ENCODE measurements at regions not wholly inside any gene's neighbourhood (a gene's known extent, or its start where the extent isn't known, plus 50 kb on each side); places are given as distances from the start of the nearest gene placed in this dataset.

DNA sequence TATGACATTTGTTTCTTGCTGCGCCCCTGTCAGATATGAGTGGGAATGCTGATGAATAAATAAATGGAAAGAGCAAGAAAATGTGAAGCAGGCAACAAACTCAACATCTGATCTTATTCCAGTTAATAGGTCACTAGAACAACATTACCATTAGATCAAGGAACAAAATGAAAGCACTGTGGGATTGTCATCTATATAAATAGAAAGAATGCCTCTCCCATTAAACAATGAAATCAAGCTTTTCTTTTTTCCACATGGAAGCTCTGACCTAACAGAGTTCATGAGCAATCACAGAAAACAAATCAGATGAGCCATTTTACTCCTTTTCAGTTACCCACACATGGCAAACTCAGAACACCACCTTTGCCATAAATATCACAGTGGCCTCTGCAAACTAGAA is 354.8 kb downstream of the SUCLA2 start:
- no peak overlapping the region for H3K27ac ChIP-seq (ENCODE audit: low read length)
- no peaks in the 10 kb centered on the region for H3K4me1 ChIP-seq (ENCODE audit: control insufficient read depth, insufficient read depth, low read length)
- no peaks in the 10 kb centered on the region for H3K27me3 ChIP-seq (ENCODE audit: control insufficient read depth, insufficient read depth, low read length)
- DNase-seq, result peak; percentile 16
- no peak overlapping the region for H3K4me3 ChIP-seq (ENCODE audit: low read length)
- no CpG with 5 or more reads among the region's 1 CpG for WGBS (ENCODE audit: insufficient coverage)
- H3K9me3 ChIP-seq (replicated peaks; ENCODE audit: control insufficient read depth, low read depth, low read length), result no peaks in the 10 kb centered on the region
- H3K36me3 ChIP-seq (ENCODE audit: control insufficient read depth, insufficient read depth, low read length), result no peaks in the 10 kb centered on the region

DNA sequence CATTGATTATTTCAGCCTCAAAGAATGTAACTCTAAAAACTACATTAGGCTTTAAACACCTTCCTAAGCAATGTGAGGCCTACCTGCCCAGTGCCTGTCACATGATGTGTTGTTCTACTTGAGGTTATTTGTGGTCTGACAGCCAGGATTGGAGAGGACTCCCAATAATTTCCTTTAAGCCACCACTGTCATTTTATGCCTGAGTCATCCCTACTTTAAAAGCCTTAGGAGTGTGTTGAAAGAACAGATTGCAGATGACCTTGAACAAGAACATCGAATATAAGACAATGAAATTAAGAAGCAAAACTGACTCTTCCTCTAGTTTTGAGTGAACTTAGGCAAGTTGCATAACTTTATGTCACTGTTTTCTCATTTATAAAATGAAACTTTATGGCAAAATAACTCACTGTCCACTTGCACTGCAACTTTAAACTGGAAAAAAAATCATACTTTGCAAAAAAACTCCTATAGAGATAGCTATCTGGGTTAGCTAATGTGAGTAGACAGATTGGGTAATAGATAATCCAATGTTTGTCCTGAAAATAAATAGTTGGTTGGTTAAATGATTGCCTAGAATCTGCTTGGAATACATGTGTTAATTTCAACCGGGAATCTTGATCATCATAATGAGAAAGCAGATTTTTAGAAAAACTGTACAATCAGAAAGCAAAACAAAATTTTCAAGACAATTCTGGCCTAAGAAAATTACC is 361.2 kb downstream of the SUCLA2 start:
- no CpG with 5 or more reads among the region's 2 CpGs for WGBS (ENCODE audit: insufficient coverage)
- DNase-seq, result no peak
- no peaks in the 10 kb centered on the region for H3K4me1 ChIP-seq (ENCODE audit: control insufficient read depth, insufficient read depth, low read length)
- no peaks in the 10 kb centered on the region for H3K9me3 ChIP-seq (replicated peaks; ENCODE audit: control insufficient read depth, low read depth, low read length)
- H3K27ac ChIP-seq (ENCODE audit: low read length), result no peak overlapping the region
- H3K4me3 ChIP-seq (ENCODE audit: low read length), result no peak overlapping the region
- H3K27me3 ChIP-seq (ENCODE audit: control insufficient read depth, insufficient read depth, low read length), result no peaks in the 10 kb centered on the region
- H3K36me3 ChIP-seq (ENCODE audit: control insufficient read depth, insufficient read depth, low read length), result no peaks in the 10 kb centered on the region

DNA sequence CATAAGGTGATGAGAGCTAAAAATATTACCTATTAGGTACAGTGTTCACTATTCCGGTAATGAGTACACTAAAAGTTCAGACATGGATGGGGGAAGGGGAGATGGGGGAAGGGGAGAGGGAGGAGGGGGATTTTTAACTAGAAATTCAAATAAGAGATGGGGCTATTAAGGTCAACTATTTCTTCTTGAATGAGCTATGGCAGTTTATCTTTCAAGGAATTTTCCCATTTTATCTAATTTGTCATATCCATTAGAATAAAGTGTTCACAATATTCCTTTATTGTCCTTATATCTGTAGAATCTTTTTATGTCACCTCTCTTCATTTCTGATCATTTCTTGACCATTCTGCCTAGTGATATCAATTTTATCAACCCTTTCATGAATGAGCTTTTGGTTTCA is 362.4 kb downstream of the SUCLA2 start:
- Histone ChIP-seq H3K36me3 (ENCODE audit: control insufficient read depth, insufficient read depth, low read length) (no peaks in the 10 kb centered on the region), H3K27me3 (ENCODE audit: control insufficient read depth, insufficient read depth, low read length) (no peaks in the 10 kb centered on the region), H3K4me1 (ENCODE audit: control insufficient read depth, insufficient read depth, low read length) (no peaks in the 10 kb centered on the region), H3K9me3 (replicated peaks; ENCODE audit: control insufficient read depth, low read depth, low read length) (no peaks in the 10 kb centered on the region), H3K4me3 (ENCODE audit: low read length) (no peak overlapping the region), H3K27ac (ENCODE audit: low read length) (no peak overlapping the region)
- DNase-seq, result no peak
- WGBS (ENCODE audit: insufficient coverage), result no CpG with 5 or more reads among the region's 1 CpG

DNA sequence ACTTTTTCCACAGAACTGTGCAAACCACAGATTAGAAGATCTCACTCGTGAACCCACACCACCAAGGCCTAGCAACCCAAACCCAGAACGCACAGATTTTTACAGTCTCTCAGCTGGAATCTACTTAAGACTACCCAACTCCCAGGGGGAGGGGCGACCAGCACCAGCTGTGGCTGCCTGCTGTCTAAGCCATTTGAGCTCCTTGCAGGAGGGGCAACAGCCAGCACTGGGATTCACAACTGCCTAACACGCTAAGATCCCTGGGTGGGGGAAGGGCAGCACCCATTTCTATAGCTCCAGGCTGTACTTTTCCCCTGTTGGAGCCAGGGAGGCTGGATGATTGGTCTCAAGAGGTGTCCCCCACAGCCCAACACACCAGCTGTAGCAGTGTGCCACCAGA is 368.8 kb downstream of the SUCLA2 start:
- Histone ChIP-seq H3K4me1 (ENCODE audit: control insufficient read depth, insufficient read depth, low read length) (no peaks in the 10 kb centered on the region), H3K27me3 (ENCODE audit: control insufficient read depth, insufficient read depth, low read length) (no peaks in the 10 kb centered on the region), H3K9me3 (replicated peaks; ENCODE audit: control insufficient read depth, low read depth, low read length) (peaks cover 2% of the 10 kb centered on the region), H3K36me3 (ENCODE audit: control insufficient read depth, insufficient read depth, low read length) (no peaks in the 10 kb centered on the region), H3K4me3 (ENCODE audit: low read length) (no peak overlapping the region), H3K27ac (ENCODE audit: low read length) (no peak overlapping the region)
- 23% methylated on average over 3 of the region's 4 CpGs for WGBS (ENCODE audit: insufficient coverage)
- no peak for DNase-seq

DNA sequence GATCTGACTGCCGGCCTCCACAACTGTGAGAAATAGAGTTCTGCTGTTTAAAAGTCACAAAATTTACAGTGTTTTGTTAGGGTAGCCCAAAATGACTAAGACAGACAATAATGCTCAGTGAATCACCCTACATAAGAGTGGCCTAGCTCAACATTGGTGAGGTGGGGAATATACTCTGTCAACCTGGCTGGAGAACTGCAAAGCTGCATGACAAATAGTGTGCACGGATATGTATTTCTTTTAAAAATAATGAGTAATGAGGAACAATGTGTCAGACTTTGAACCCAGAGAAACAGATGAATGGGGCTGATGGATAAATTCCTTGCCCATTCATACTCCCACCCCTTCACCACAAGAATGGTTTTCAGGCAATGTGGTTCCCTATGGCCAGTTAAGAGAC is 372.4 kb downstream of the SUCLA2 start:
- Histone ChIP-seq H3K4me1 (ENCODE audit: control insufficient read depth, insufficient read depth, low read length) (no peaks in the 10 kb centered on the region), H3K36me3 (ENCODE audit: control insufficient read depth, insufficient read depth, low read length) (no peaks in the 10 kb centered on the region), H3K4me3 (ENCODE audit: low read length) (no peak overlapping the region), H3K27ac (ENCODE audit: low read length) (no peak overlapping the region), H3K27me3 (ENCODE audit: control insufficient read depth, insufficient read depth, low read length) (no peaks in the 10 kb centered on the region), H3K9me3 (replicated peaks; ENCODE audit: control insufficient read depth, low read depth, low read length) (peaks cover 2% of the 10 kb centered on the region)
- DNase-seq, result no peak
- 100% methylated on average over 1 of the region's 2 CpGs for WGBS (ENCODE audit: insufficient coverage)

DNA sequence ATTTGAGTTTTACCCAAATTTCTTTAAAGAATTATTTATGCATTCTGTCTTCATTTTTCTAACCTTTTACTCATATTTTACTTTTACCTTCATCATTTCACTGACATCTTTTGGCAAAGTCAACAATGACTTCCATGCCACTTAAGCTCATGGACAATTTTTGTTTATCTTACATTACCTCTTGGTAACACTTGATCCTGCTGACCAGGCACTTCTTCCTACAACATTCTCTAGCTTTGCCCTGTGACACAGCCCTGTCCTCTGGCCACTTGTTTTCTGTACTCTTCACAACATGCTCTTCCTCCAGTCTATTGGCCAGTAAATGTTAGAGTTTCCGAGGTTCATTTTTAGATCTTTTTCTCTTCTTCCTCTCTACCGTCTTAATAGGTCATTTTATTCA is 377.2 kb downstream of the SUCLA2 start:
- H3K27me3 ChIP-seq (ENCODE audit: control insufficient read depth, insufficient read depth, low read length), result no peaks in the 10 kb centered on the region
- H3K36me3 ChIP-seq (ENCODE audit: control insufficient read depth, insufficient read depth, low read length), result no peaks in the 10 kb centered on the region
- DNase-seq, result no peak
- no peaks in the 10 kb centered on the region for H3K9me3 ChIP-seq (replicated peaks; ENCODE audit: control insufficient read depth, low read depth, low read length)
- H3K4me1 ChIP-seq (ENCODE audit: control insufficient read depth, insufficient read depth, low read length), result no peaks in the 10 kb centered on the region
- WGBS (ENCODE audit: insufficient coverage), result 80% methylated on average over 1 of the region's 2 CpGs
- H3K27ac ChIP-seq (ENCODE audit: low read length), result no peak overlapping the region
- H3K4me3 ChIP-seq (ENCODE audit: low read length), result no peak overlapping the region

DNA sequence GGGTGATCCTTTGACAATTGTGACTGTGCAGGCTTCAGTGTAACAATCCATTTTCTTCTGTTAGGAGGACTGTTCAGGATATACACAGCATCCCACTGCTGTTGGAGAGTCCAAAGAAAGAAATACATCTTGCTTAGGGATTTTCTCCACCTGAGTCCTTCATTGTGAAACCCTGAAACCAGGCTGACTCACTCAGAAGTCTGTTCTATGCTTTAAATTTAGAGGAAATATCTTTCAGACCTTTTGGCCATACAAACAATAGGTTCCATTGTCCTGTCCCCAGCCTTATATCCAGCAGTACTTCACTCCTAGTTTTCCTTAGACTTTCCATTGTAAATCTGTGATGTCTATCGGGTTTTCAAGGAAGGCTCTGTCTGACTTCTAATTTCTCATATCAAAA is 379.1 kb downstream of the SUCLA2 start:
- Histone ChIP-seq H3K4me1 (ENCODE audit: control insufficient read depth, insufficient read depth, low read length) (no peaks in the 10 kb centered on the region), H3K27me3 (ENCODE audit: control insufficient read depth, insufficient read depth, low read length) (no peaks in the 10 kb centered on the region), H3K9me3 (replicated peaks; ENCODE audit: control insufficient read depth, low read depth, low read length) (no peaks in the 10 kb centered on the region), H3K36me3 (ENCODE audit: control insufficient read depth, insufficient read depth, low read length) (no peaks in the 10 kb centered on the region), H3K4me3 (ENCODE audit: low read length) (no peak overlapping the region), H3K27ac (ENCODE audit: low read length) (no peak overlapping the region)
- WGBS (ENCODE audit: insufficient coverage), result no CpG with 5 or more reads among the region's 1 CpG
- DNase-seq, result no peak

DNA sequence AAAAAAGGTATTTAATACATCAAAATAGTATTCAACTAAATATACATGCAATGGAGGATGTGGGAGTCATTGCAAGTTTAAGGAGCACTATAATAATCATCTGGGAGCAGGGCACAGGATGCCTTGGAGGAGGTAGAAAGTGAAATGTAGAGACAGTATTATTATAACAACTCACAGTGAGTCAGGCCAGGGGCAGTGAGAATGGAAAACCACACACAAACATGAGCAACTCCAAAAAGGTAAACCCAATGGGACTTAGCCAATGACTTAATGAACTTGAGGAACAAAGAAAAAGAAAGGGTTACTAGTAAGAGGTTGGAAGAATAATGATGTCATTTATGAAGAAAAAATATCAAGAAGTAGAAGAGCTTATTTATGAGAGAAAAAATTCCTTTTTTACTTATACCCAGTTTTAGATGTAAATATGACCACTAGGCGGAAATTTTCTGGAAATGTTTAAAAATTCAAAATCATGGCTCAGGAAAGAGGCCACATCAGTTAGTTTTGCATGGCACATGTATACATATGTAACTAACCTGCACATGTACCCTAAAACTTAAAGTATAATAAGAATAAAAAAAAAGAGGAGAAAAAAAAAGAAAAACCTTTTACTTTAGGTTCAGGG is 389.3 kb downstream of the SUCLA2 start:
- no peaks in the 10 kb centered on the region for H3K36me3 ChIP-seq (ENCODE audit: control insufficient read depth, insufficient read depth, low read length)
- no peak overlapping the region for H3K4me3 ChIP-seq (ENCODE audit: low read length)
- no peak overlapping the region for H3K27ac ChIP-seq (ENCODE audit: low read length)
- H3K27me3 ChIP-seq (ENCODE audit: control insufficient read depth, insufficient read depth, low read length), result no peaks in the 10 kb centered on the region
- H3K9me3 ChIP-seq (replicated peaks; ENCODE audit: control insufficient read depth, low read depth, low read length), result no peaks in the 10 kb centered on the region
- WGBS (ENCODE audit: insufficient coverage), result no CpG with 5 or more reads among the region's 1 CpG
- DNase-seq, result no peak
- H3K4me1 ChIP-seq (ENCODE audit: control insufficient read depth, insufficient read depth, low read length), result no peaks in the 10 kb centered on the region

DNA sequence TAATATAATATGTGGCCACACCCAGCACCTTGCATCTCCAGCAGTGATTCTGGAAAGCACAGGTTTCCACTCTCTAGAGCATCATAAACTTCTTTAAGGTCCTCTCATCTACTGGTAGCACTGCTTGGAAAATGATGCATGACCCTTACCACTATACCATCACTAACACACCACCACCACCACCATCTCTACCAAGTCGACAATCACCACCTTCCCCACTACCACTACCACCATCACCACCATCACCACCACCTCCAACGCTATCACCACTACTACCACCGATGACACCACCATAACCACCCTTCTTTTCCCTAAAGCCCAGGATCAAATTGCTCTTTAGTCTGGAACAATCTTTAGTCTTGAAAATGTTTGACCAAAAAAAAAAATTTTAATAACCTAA is 390.4 kb downstream of the SUCLA2 start:
- DNase-seq, result no peak
- Histone ChIP-seq H3K9me3 (replicated peaks; ENCODE audit: control insufficient read depth, low read depth, low read length) (no peaks in the 10 kb centered on the region), H3K36me3 (ENCODE audit: control insufficient read depth, insufficient read depth, low read length) (no peaks in the 10 kb centered on the region), H3K4me3 (ENCODE audit: low read length) (no peak overlapping the region), H3K4me1 (ENCODE audit: control insufficient read depth, insufficient read depth, low read length) (no peaks in the 10 kb centered on the region), H3K27me3 (ENCODE audit: control insufficient read depth, insufficient read depth, low read length) (no peaks in the 10 kb centered on the region), H3K27ac (ENCODE audit: low read length) (no peak overlapping the region)
- 85% methylated on average over 3 of the region's 3 CpGs for WGBS (ENCODE audit: insufficient coverage)

DNA sequence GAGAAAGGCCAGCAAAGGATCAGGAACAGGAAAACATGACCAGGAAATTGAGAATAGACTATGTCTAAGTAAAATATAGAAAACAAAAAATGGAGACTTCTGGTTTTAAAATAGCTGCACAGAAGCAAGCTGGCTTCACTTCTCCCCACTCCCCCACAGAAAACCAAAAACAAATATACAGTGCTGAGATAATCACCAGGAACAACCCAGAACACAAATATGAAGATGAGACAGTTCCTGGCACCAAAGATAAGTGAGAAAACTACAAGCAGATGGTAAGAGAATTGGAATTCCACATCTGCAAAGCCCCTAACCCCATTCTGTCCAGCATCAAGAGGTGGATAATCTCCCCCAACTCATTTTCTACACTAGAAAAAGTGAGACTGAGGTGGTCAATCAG is 397.7 kb downstream of the SUCLA2 start:
- DNase-seq, result no peak
- Histone ChIP-seq H3K4me3 (ENCODE audit: low read length) (no peak overlapping the region), H3K4me1 (ENCODE audit: control insufficient read depth, insufficient read depth, low read length) (no peaks in the 10 kb centered on the region), H3K27ac (ENCODE audit: low read length) (no peak overlapping the region), H3K27me3 (ENCODE audit: control insufficient read depth, insufficient read depth, low read length) (no peaks in the 10 kb centered on the region), H3K36me3 (ENCODE audit: control insufficient read depth, insufficient read depth, low read length) (no peaks in the 10 kb centered on the region), H3K9me3 (replicated peaks; ENCODE audit: control insufficient read depth, low read depth, low read length) (no peaks in the 10 kb centered on the region)

Measured in muscle of leg (tissue), 3 donors.